Breast epithelium (tissue), 4 donors: ENCODE measurements at regions not wholly inside any gene's neighbourhood (a gene's known extent, or its start where the extent isn't known, plus 50 kb on each side); places are given as distances from the start of the nearest gene placed in this dataset.

ENCODE experiments used
- DNase-seq, 2 donors: peaks; one replicate each; pipeline ENCODE4 v3.0.0-alpha.2; 2019; ENCODE audit warnings: low spot score in 2 of 2
- H3K27ac ChIP-seq, 2 donors: fragments of 200-600 bp; sonication (generic) in 1 of 2; one replicate each; pipeline ENCODE4 v1.5.1; 2016 to 2019; ENCODE audit warnings: mild to moderate bottlenecking in 1 of 2
- H3K27me3 ChIP-seq, 2 donors: fragments of 200-600 bp; sonication (generic) in 1 of 2; one replicate each; pipeline versions ENCODE4 v1.5.1 to v1.6.0; 2017 to 2019; ENCODE audit warnings: control low read depth in 1 of 2, mild to moderate bottlenecking in 1 of 2
- H3K36me3 ChIP-seq: fragments of 200-600 bp; one replicate; pipeline ENCODE4 v1.5.1; 2019
- H3K4me1 ChIP-seq, 2 donors: fragments of 200-600 bp; sonication (generic); one replicate each; pipeline ENCODE4 v1.5.1; 2016 to 2019; ENCODE audit warnings: control low read depth in 1 of 2
- H3K4me3 ChIP-seq, 3 donors: fragments of 200-600 bp; sonication (generic); 1 replicate in 2 of 3; 2 replicates in 1 of 3; pipeline ENCODE4 v1.5.1; 2016 to 2019; ENCODE audit warnings: mild to moderate bottlenecking in 3 of 3, moderate library complexity in 2 of 3
- H3K9me3 ChIP-seq, 2 donors: fragments of 200-600 bp; sonication (generic) in 1 of 2; one replicate each; pipeline ENCODE4 v1.5.1; 2016 to 2019; ENCODE audit warnings: control low read depth in 1 of 2
- POLR2A ChIP-seq: fragments of 450-650 bp; IDR thresholded peaks from one replicate; pipeline ENCODE4 v1.6.1; 2016; ENCODE audit warnings: antibody characterized with exemption, mild to moderate bottlenecking, moderate library complexity
- POLR2AphosphoS5 ChIP-seq, 3 donors: sonication (generic); formaldehyde crosslinking; IDR thresholded peaks; one replicate each; pipeline ENCODE4 v1.6.1; 2017; ENCODE audit warnings: antibody characterized with exemption in 3 of 3
- intact Hi-C: fragments of 100-400 bp; cut with DNase I; formaldehyde crosslinking; loops from one replicate; pipeline ENCODE4 v1.15.1; 2023; ENCODE audit warnings: low total_unique reads
- TF ChIP-seq, protein P1 (sequence below), 3 donors: fragments of 450-650 bp; IDR thresholded peaks; one replicate each; pipeline ENCODE4 v1.5.1; 2016 to 2017; ENCODE audit warnings: antibody characterized with exemption in 3 of 3, mild to moderate bottlenecking in 3 of 3, moderate library complexity in 3 of 3

DNA sequence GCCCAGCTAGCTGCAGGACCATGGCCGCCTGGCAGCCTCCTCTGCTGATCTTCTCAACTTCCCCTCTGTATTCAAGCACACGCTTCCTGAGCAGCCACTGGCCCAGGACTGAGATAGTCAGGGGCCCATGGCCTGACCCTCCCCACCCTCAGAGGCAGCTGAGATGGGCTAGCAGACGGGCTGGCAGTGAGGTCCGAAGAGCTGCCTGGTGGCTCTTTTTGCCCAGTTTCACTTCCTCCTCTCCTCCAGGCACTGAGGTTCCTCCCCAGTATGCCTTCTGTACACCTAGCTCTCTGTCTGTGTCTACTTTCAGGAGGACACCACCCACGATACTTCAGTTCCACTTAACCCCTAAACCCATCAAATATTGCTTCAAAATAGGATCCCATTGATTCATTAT, 395.6 kb downstream of the TNS3 start:
- peaks cover 0 to 7% of the 10 kb centered on the region in 2 donors for H3K4me1 ChIP-seq
- no peak for DNase-seq
- no peak overlapping the region for H3K4me3 ChIP-seq
- no peak overlapping the region for H3K27ac ChIP-seq
- H3K27me3 ChIP-seq = no peaks in the 10 kb centered on the region
- no peaks in the 10 kb centered on the region for H3K36me3 ChIP-seq
- intact Hi-C loops = no loop called here
- H3K9me3 ChIP-seq = no peaks in the 10 kb centered on the region
- no peak for TF ChIP-seq POLR2AphosphoS5 (IDR thresholded peaks at IDR 0.05)
- TF ChIP-seq, protein P1, sequence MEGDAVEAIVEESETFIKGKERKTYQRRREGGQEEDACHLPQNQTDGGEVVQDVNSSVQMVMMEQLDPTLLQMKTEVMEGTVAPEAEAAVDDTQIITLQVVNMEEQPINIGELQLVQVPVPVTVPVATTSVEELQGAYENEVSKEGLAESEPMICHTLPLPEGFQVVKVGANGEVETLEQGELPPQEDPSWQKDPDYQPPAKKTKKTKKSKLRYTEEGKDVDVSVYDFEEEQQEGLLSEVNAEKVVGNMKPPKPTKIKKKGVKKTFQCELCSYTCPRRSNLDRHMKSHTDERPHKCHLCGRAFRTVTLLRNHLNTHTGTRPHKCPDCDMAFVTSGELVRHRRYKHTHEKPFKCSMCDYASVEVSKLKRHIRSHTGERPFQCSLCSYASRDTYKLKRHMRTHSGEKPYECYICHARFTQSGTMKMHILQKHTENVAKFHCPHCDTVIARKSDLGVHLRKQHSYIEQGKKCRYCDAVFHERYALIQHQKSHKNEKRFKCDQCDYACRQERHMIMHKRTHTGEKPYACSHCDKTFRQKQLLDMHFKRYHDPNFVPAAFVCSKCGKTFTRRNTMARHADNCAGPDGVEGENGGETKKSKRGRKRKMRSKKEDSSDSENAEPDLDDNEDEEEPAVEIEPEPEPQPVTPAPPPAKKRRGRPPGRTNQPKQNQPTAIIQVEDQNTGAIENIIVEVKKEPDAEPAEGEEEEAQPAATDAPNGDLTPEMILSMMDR (IDR thresholded peaks at IDR 0.05) = no peak
- TF ChIP-seq POLR2A = no peak

DNA sequence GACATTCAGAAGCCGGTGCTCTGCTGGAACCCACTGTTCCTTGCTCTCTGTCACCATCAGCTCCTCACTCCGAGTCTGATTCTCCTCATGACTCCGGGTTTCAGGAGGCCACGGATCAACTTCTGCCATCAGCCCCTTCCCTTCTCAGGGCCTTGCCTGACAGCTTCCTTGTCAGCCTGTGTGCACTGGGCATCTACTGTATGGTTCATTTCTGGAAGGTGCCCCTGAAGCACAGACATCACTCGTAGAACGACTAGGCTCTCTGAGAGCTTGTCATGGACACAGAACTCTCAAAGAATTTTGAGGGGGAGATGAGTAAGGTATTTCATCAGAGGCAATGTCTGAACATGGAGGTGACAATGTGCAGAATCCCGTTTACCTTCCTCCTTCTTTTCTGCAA, 396.1 kb downstream of the TNS3 start:
- Histone ChIP-seq H3K36me3 (no peaks in the 10 kb centered on the region), H3K27me3 (no peaks in the 10 kb centered on the region), H3K4me3 (no peak overlapping the region), H3K9me3 (no peaks in the 10 kb centered on the region), H3K4me1 (peaks cover 0 to 7% of the 10 kb centered on the region in 2 donors), H3K27ac (no peak overlapping the region)
- intact Hi-C loops = no loop called here
- DNase-seq = no peak
- TF ChIP-seq, protein P1 (IDR thresholded peaks at IDR 0.05) = no peak
- TF ChIP-seq POLR2AphosphoS5 (IDR thresholded peaks at IDR 0.05) (no peak), POLR2A (no peak)

DNA sequence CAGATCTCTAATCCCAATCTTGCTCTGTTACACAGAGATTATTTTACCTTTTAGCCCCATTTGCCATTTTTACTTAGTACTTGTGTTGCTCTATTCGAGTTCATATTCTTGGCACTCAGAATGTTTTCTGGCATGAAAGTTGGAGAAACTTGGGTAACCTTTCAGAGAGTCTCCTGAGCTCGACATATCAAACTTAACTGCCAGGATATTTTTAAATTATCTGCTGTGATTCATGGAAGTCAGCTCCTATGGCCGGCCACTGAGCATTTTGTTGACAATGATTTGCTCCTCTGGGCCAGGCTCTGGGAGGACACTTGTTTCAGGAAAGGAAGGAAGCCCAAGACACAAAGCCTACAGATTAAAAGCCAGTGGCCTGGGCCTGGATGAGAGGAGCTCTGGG, 396.7 kb downstream of the TNS3 start:
- DNase-seq = no peak
- Histone ChIP-seq H3K4me3 (no peak overlapping the region), H3K36me3 (no peaks in the 10 kb centered on the region), H3K9me3 (no peaks in the 10 kb centered on the region), H3K4me1 (peaks cover 0 to 7% of the 10 kb centered on the region in 2 donors), H3K27me3 (no peaks in the 10 kb centered on the region), H3K27ac (no peak overlapping the region)
- TF ChIP-seq POLR2AphosphoS5 (IDR thresholded peaks at IDR 0.05) (no peak), POLR2A (no peak)
- TF ChIP-seq, protein P1 (IDR thresholded peaks at IDR 0.05) = no peak
- intact Hi-C loops = no loop called here

DNA sequence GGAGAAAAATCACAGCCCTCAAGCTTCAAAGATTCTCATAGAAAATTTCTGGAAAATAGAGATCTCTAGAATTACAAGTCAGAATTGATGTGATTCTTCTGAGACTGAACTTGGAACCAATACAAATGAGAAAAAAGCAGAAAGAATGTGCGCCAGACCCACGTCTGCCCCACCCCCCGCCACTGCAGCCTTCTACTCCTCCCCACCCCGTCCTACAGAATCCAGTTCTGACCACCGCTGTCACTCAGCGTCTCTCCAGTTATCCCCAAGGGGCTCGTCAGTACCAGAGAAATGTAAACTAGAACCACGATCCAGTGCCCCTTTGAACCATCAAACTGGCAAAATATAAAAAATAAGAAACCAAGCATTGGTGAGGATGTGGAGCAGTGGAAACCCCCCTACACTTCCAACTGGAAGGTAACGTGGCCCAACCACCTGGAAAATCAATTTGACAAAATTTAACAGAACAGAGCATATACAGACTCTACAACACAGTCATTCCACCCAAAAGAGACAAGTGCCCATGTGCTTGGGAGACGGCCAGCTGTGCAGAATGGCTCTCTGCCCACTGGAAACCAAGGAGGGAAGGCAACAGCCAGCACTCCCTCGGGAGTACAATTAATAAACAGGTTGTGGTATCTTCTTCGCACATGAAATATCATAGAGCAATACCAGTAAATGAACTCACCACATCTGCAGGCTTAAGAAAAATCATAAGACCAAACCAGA, 397.9 kb downstream of the TNS3 start:
- no peak for DNase-seq
- H3K27ac ChIP-seq = no peak overlapping the region
- intact Hi-C loops = loop anchor here (5.0 kb wide), 1 partner anchor 1262 kb away; the partner anchor contains the start of gene IGFBP3
- no peaks in the 10 kb centered on the region for H3K9me3 ChIP-seq
- TF ChIP-seq POLR2AphosphoS5 (IDR thresholded peaks at IDR 0.05) (no peak), POLR2A (no peak)
- TF ChIP-seq, protein P1 (IDR thresholded peaks at IDR 0.05) = no peak
- no peaks in the 10 kb centered on the region for H3K36me3 ChIP-seq
- H3K4me3 ChIP-seq = no peak overlapping the region
- no peaks in the 10 kb centered on the region for H3K27me3 ChIP-seq
- peaks cover 0 to 7% of the 10 kb centered on the region in 2 donors for H3K4me1 ChIP-seq

DNA sequence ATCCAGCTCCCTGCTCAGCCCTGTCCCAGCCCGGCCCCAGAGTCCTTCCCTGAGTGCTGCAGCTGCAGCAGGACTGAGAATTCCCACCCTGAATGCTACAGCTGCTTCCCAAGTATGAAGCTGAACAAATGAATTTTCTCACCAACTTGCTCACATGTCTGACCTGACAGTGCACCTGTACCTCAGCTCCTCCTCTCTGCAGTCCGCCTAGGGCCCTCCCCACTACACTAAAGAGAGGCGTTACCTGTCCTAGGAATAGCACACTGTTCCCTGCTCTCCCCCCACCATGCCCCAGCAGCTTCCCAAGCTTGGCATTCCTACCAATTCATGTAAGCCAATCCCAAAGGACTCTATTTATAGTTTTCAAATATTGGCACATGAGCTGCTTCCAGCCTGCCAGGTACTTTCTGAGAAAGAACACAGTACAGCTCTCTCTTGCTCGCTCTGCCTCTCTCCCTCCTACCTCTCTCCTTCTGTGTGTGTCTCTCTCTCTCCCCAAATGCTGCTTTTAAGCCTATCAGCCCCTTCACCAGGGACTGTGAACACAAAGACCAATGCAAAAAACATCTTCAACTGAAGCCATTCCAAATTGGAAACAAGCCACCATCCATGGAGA, 400.1 kb downstream of the TNS3 start:
- Histone ChIP-seq H3K4me3 (no peak overlapping the region), H3K27ac (no peak overlapping the region), H3K4me1 (peaks cover 0 to 7% of the 10 kb centered on the region in 2 donors), H3K36me3 (no peaks in the 10 kb centered on the region), H3K9me3 (no peaks in the 10 kb centered on the region), H3K27me3 (no peaks in the 10 kb centered on the region)
- TF ChIP-seq POLR2AphosphoS5 (IDR thresholded peaks at IDR 0.05) (no peak), POLR2A (no peak)
- TF ChIP-seq, protein P1 (IDR thresholded peaks at IDR 0.05) = no peak
- intact Hi-C loops = loop anchor here (5.0 kb wide), 1 partner anchor 1260 kb away; the partner anchor contains the start of gene IGFBP3
- no peak for DNase-seq
